Epithelial cell of proximal tubule (primary cell): ENCODE measurements at regions not wholly inside any gene's neighbourhood (a gene's known extent, or its start where the extent isn't known, plus 50 kb on each side); places are given as distances from the start of the nearest gene placed in this dataset.
A peak's percentile ranks its signal among the peaks of the same experiment; 100 is the strongest.

Source experiments
- DNase-seq: peaks from one replicate; pipeline ENCODE4 v3.0.0-alpha.2; 2011; ENCODE audit warnings: low read depth
- H3K4me3 ChIP-seq: 2 replicates; pipeline ENCODE4 v1.5.1; 2011; ENCODE audit warnings: low read depth, mild to moderate bottlenecking, low read length
- CTCF ChIP-seq: conservative IDR thresholded peaks from 2 replicates; pipeline ENCODE4 v1.5.1; 2012; ENCODE audit warnings: low read depth, mild to moderate bottlenecking, low read length

DNA sequence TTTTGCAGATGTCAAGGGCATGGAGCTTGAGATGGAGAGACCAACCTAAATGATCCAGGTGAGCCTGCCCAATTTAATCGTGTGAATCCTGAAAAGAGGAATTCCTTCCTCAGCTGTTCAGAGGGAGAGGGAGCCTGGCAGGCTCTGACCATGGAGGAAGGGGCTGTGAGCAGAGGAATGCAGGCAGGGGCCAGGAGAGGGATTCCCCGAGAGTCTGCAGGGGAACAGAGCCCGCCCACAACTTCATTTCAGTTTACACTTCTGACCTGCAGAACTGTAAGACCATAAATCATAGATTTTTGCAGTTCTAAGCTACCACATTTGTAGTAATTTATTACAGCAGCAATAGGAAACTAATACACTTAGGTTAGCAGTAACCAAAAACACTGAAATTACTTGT lies 164.1 kb downstream of the TBXT start:
- TF ChIP-seq CTCF = no peak
- DNase-seq = no peak
- H3K4me3 ChIP-seq = no peak overlapping the region

- no peak for TF ChIP-seq CTCF
- DNase-seq = no peak
- H3K4me3 ChIP-seq = no peak overlapping the region
Measured at GRCh38 chr6:166001359-166001758, 166.3 kb downstream of the TBXT start.

GRCh38 chr6:165999279-165999678 lies 168.4 kb downstream of the TBXT start:
- DNase-seq = no peak
- no peak for TF ChIP-seq CTCF
- no peak overlapping the region for H3K4me3 ChIP-seq

DNA sequence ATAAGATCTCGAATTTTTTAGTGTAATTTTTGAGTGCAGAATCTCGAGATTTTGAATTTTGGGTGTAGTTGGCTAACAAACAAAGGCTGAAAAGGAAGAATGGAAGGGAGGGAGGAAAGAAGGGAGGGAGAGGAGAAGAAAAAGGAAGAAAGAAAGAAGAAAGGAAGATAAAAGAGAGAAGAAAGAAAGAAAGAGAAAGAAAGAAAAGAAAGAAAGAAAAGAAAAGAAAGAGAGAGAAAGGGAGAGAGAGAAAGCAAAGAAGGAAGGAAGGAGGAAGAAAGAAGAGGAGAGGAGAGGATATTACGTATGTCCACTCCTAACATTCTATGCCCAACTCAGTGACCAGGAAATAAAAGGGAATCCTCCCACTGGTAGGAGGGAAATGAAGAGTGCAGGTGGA lies 169.6 kb downstream of the TBXT start:
- no peak for DNase-seq
- no peak for TF ChIP-seq CTCF
- no peak overlapping the region for H3K4me3 ChIP-seq

DNA sequence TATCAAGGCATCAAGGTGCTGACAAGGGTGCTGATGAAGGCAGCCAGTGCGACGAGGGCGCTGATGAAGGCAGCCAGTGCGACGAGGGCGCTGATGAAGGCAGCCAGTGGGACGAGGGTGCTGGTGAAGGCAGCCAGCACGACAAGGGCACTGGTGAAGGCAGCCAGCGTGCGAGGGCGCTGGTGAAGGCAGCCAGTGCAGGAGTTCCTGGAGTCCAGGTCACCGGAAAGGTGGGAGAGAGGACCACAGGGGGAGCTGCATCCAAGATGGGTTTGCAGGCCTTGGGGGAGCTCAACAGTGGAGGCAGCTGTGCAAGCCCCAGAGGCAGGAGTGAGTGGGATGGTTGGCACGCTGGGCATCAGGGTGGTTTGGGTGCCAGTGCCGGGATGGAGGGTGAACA lies 176.3 kb downstream of the TBXT start:
- DNase-seq = no peak
- no peak overlapping the region for H3K4me3 ChIP-seq
- TF ChIP-seq CTCF = no peak

- H3K4me3 ChIP-seq = no peak overlapping the region
- TF ChIP-seq CTCF = no peak
- DNase-seq = no peak
Measured at GRCh38 chr6:165990216-165990615, 177.4 kb downstream of the TBXT start.

- TF ChIP-seq CTCF = no peak
- H3K4me3 ChIP-seq = peak overlapping the region; percentile 64
- DNase-seq = no peak
Measured at GRCh38 chr6:165988757-165989456, 178.7 kb downstream of the TBXT start.
